Astrocyte (in vitro differentiated cells and primary cell): ENCODE measurements at regions not wholly inside any gene's neighbourhood (a gene's known extent, or its start where the extent isn't known, plus 50 kb on each side); places are given as distances from the start of the nearest gene placed in this dataset.

Experiments used
- DNase-seq: peaks from one replicate; pipeline ENCODE4 v3.0.0-alpha.2; 2010; ENCODE audit warnings: low read depth
- FAIRE-seq: peaks from 2 replicates; lab custom pipeline; 2011; peaks lifted over from hg19 to GRCh38; lab: Jason Lieb, UNC
- H2AFZ ChIP-seq: 2 replicates; pipeline ENCODE4 v1.6.0; 2012; ENCODE audit warnings: low read depth, low read length, inconsistent platforms
- H3K27ac ChIP-seq: 2 replicates; pipeline ENCODE4 v1.5.1; 2011; ENCODE audit warnings: low read depth, low read length, inconsistent platforms
- H3K27me3 ChIP-seq: 2 replicates; pipeline ENCODE4 v1.6.0; 2011; ENCODE audit warnings: low read length, inconsistent platforms; ENCODE audit not compliant: insufficient read depth
- H3K36me3 ChIP-seq: 2 replicates; pipeline ENCODE4 v1.5.1; 2011; ENCODE audit warnings: low read length, inconsistent platforms; ENCODE audit not compliant: insufficient read depth
- H3K4me1 ChIP-seq: 2 replicates; pipeline ENCODE4 v1.5.1; 2011; ENCODE audit warnings: low read length, inconsistent platforms; ENCODE audit not compliant: insufficient read depth
- H3K4me2 ChIP-seq: 2 replicates; pipeline ENCODE4 v1.6.0; 2012; ENCODE audit warnings: low read length, inconsistent platforms
- H3K4me3 ChIP-seq: 2 replicates; pipeline ENCODE4 v1.5.1; 2011; ENCODE audit warnings: low read depth, mild to moderate bottlenecking, low read length, inconsistent platforms; ENCODE audit not compliant: insufficient read depth
- H3K79me2 ChIP-seq: 2 replicates; pipeline ENCODE4 v1.6.0; 2012; ENCODE audit warnings: mild to moderate bottlenecking, low read length, inconsistent platforms; ENCODE audit not compliant: insufficient read depth
- H3K9ac ChIP-seq: 2 replicates; pipeline ENCODE4 v1.6.0; 2012; ENCODE audit warnings: mild to moderate bottlenecking, low read length, inconsistent platforms
- H3K9me3 ChIP-seq: 2 replicates; pipeline ENCODE4 v1.5.1; 2012; ENCODE audit warnings: low read depth, mild to moderate bottlenecking, low read length, inconsistent platforms; ENCODE audit not compliant: insufficient read depth
- H4K20me1 ChIP-seq: 2 replicates; pipeline ENCODE4 v1.6.0; 2012; ENCODE audit warnings: low read length, inconsistent platforms; ENCODE audit not compliant: insufficient read depth
- H3K27ac Mint-ChIP-seq: one replicate; pipeline ENCODE4 v1.8.0; 2021; ENCODE audit warnings: mild to moderate bottlenecking, mixed read lengths; ENCODE audit not compliant: unreplicated experiment
- H3K27me3 Mint-ChIP-seq: one replicate; pipeline ENCODE4 v1.8.0; 2021; ENCODE audit warnings: low read depth, mixed read lengths; ENCODE audit not compliant: unreplicated experiment
- H3K36me3 Mint-ChIP-seq: one replicate; pipeline ENCODE4 v1.8.0; 2021; ENCODE audit warnings: low read depth, mixed read lengths; ENCODE audit not compliant: unreplicated experiment
- H3K4me1 Mint-ChIP-seq: one replicate; pipeline ENCODE4 v1.8.0; 2021; ENCODE audit warnings: low read depth, mixed read lengths; ENCODE audit not compliant: unreplicated experiment
- H3K4me3 Mint-ChIP-seq: one replicate; pipeline ENCODE4 v1.8.0; 2021; ENCODE audit warnings: mild to moderate bottlenecking, moderate library complexity, mixed read lengths; ENCODE audit not compliant: unreplicated experiment
- H3K9me3 Mint-ChIP-seq: one replicate; pipeline ENCODE4 v1.8.0; 2021; ENCODE audit warnings: mild to moderate bottlenecking, mixed read lengths; ENCODE audit not compliant: unreplicated experiment
- EZH2 ChIP-seq: IDR thresholded peaks from 2 replicates; pipeline ENCODE4 v1.6.1; 2012; ENCODE audit warnings: mild to moderate bottlenecking, low read length, inconsistent platforms; ENCODE audit not compliant: insufficient read depth
- TF ChIP-seq, protein P1 (sequence below): IDR thresholded peaks from 2 replicates; pipeline ENCODE4 v1.5.1; 2011; ENCODE audit warnings: low read depth, mild to moderate bottlenecking, inconsistent platforms, low read length, moderate library complexity; ENCODE audit not compliant: insufficient read depth

DNA sequence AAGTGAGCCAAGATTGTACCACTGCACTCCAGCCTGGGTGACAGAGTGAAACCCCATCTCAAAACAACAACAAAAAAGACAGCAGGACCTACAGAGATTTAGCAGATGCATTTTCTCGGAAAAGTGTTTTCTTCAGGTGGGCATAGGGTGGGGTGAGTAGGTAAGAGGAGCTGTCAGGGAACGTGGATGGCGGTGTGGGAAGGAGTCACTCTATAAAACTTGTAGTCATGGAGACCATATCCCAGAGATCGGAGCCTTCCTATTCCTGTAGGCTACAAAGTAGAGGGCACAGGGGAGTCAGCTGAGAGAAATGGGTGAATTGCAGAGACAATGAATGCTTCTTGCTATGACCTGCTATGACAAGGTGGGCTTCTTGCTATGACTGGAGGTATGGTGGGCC, 283.0 kb upstream of the FOXK1 start:
- Histone ChIP-seq H3K79me2 (no peaks in the 10 kb centered on the region), H3K27ac (no peak overlapping the region), H3K27me3 (no peaks in the 10 kb centered on the region), H3K4me1 (no peaks in the 10 kb centered on the region), H3K9me3 (peaks cover 5% of the 10 kb centered on the region), H4K20me1 (no peaks in the 10 kb centered on the region), H3K4me2 (no peak overlapping the region), H3K36me3 (no peaks in the 10 kb centered on the region), H3K4me3 (no peak overlapping the region), H2AFZ (no peak overlapping the region), H3K9ac (no peak overlapping the region)
- H3K36me3 Mint-ChIP-seq, result no peaks in the 10 kb centered on the region
- TF ChIP-seq, protein P1, sequence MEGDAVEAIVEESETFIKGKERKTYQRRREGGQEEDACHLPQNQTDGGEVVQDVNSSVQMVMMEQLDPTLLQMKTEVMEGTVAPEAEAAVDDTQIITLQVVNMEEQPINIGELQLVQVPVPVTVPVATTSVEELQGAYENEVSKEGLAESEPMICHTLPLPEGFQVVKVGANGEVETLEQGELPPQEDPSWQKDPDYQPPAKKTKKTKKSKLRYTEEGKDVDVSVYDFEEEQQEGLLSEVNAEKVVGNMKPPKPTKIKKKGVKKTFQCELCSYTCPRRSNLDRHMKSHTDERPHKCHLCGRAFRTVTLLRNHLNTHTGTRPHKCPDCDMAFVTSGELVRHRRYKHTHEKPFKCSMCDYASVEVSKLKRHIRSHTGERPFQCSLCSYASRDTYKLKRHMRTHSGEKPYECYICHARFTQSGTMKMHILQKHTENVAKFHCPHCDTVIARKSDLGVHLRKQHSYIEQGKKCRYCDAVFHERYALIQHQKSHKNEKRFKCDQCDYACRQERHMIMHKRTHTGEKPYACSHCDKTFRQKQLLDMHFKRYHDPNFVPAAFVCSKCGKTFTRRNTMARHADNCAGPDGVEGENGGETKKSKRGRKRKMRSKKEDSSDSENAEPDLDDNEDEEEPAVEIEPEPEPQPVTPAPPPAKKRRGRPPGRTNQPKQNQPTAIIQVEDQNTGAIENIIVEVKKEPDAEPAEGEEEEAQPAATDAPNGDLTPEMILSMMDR, result no peak
- TF ChIP-seq EZH2, result no peak
- peaks cover 3% of the 10 kb centered on the region for H3K9me3 Mint-ChIP-seq
- H3K27me3 Mint-ChIP-seq, result peaks cover 8% of the 10 kb centered on the region
- H3K27ac Mint-ChIP-seq, result no peak overlapping the region
- no peak overlapping the region for H3K4me3 Mint-ChIP-seq
- no peak for DNase-seq
- FAIRE-seq, result no peak
- no peaks in the 10 kb centered on the region for H3K4me1 Mint-ChIP-seq

DNA sequence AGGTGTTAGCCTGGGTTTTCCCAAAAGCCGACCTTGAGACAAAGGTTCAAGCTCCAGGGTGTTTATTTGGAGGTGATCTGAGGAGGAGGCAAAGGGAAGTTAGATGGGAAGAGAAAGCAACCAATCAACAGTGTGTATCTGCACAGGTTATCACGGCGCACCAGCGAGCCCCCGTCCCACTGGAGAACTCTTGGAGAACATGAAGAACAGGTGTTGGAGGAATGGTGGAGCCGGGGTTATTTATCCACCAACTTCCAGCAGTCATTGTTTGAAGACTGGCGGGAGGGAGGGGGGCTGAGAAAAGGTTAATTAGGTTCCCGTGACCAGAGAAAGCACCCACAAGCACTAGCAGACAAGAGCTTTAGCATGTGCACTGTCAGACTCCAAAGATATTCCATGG, 282.5 kb upstream of the FOXK1 start:
- no peak for TF ChIP-seq EZH2
- TF ChIP-seq, protein P1, result no peak
- H3K27me3 Mint-ChIP-seq, result peaks cover 8% of the 10 kb centered on the region
- FAIRE-seq, result no peak
- H3K4me3 ChIP-seq, result no peak overlapping the region
- H2AFZ ChIP-seq, result no peak overlapping the region
- H3K27ac Mint-ChIP-seq, result no peak overlapping the region
- H3K4me1 ChIP-seq, result no peaks in the 10 kb centered on the region
- no peaks in the 10 kb centered on the region for H3K36me3 ChIP-seq
- no peak overlapping the region for H3K4me3 Mint-ChIP-seq
- H3K9me3 ChIP-seq, result peaks cover 5% of the 10 kb centered on the region
- H3K79me2 ChIP-seq, result no peaks in the 10 kb centered on the region
- H3K9me3 Mint-ChIP-seq, result peaks cover 5% of the 10 kb centered on the region
- no peak overlapping the region for H3K27ac ChIP-seq
- H3K4me2 ChIP-seq, result no peak overlapping the region
- DNase-seq, result no peak
- no peak overlapping the region for H3K9ac ChIP-seq
- no peaks in the 10 kb centered on the region for H3K36me3 Mint-ChIP-seq
- H3K27me3 ChIP-seq, result no peaks in the 10 kb centered on the region
- H4K20me1 ChIP-seq, result no peaks in the 10 kb centered on the region
- H3K4me1 Mint-ChIP-seq, result no peaks in the 10 kb centered on the region

DNA sequence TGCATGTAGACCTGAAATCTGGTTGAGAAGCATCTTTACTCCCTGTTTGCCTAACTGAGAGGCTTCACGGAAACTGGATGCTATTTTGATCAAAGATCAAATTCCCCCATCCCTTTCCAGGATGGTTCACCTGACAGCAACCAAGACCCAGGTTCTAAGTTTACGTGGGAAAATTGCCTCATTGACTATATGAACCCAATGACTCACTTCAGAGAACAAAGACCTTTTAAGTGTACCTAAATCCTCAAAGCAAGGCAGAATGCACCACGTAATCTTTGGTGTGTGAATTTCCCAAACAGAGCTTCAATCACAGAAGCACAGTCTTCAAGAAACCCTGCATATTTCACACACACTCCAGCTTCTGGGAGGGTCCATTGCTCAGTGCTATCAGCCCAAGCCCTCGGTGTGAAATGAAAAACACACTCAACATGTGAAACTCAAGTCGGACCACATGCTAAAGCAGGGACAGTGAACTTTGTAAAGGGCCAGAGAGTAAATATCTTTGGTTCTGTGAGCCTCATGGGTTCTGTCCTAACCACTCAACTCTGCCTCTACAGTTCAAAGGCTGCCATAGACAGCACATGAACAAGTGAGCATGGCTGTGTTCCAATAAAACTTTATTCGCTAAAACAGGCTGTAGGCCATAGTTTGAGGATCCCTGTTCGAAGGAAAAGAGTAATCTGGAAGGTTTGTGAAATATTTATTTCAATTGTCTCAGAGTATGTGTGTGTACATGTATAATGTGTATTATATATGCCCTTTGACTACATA, 275.6 kb upstream of the FOXK1 start:
- FAIRE-seq, result no peak
- Mint-ChIP-seq H3K4me3 (no peak overlapping the region), H3K4me1 (no peaks in the 10 kb centered on the region), H3K9me3 (peaks cover 8% of the 10 kb centered on the region), H3K36me3 (no peaks in the 10 kb centered on the region), H3K27ac (no peak overlapping the region), H3K27me3 (peaks cover 11% of the 10 kb centered on the region)
- H4K20me1 ChIP-seq, result no peaks in the 10 kb centered on the region
- no peak for TF ChIP-seq EZH2
- H3K36me3 ChIP-seq, result no peaks in the 10 kb centered on the region
- peaks cover 2% of the 10 kb centered on the region for H3K9me3 ChIP-seq
- no peaks in the 10 kb centered on the region for H3K27me3 ChIP-seq
- no peak overlapping the region for H2AFZ ChIP-seq
- no peak for DNase-seq
- no peak overlapping the region for H3K27ac ChIP-seq
- no peak overlapping the region for H3K4me2 ChIP-seq
- no peaks in the 10 kb centered on the region for H3K4me1 ChIP-seq
- H3K9ac ChIP-seq, result no peak overlapping the region
- no peaks in the 10 kb centered on the region for H3K79me2 ChIP-seq
- no peak overlapping the region for H3K4me3 ChIP-seq
